GM12878 (cell line): ENCODE measurements at regions not wholly inside any gene's neighbourhood (a gene's known extent, or its start where the extent isn't known, plus 50 kb on each side); places are given as distances from the start of the nearest gene placed in this dataset.

Experiments
- ATAC-seq: fragments of 200-7000 bp; cut with Tn5 transposase; 3 replicates; pipeline ENCODE4 v1.9.1; 2020; ENCODE audit warnings: mild to moderate bottlenecking, moderate library complexity
- BruUV-seq: library from RNA; stranded (reverse); fragments of 400-500 nt; replicated peaks from 2 replicates; lab custom pipeline; 2021; lab: Mats Ljungman, UMichigan
- CTCF ChIA-PET: fragments of 300-600 bp; sonication (Branson Sonifier 250); formaldehyde crosslinking; extraction: SDS; loops from one replicate; lab custom pipeline; 2021; ENCODE audit warnings: inconsistent platforms; lab: Yijun Ruan, JAX
- POLR2A ChIA-PET: fragments of 350-600 bp; formaldehyde crosslinking; extraction: SDS; loops from one replicate; lab custom pipeline; 2021; ENCODE audit warnings: inconsistent platforms; lab: Charles Lee
- RAD21 ChIA-PET: fragments of 300-600 bp; sonication (Branson Sonifier 250); formaldehyde crosslinking; loops from one replicate; lab custom pipeline; 2023; ENCODE audit warnings: antibody characterized with exemption; ENCODE audit not compliant: unreplicated experiment; lab: Charles Lee
- SMC1A ChIA-PET: fragments of 300-600 bp; sonication (Branson Sonifier 250); formaldehyde crosslinking; loops from one replicate; lab custom pipeline; 2023; ENCODE audit not compliant: unreplicated experiment, uncharacterized antibody; lab: Charles Lee
- DNase-seq: peaks from one replicate; pipeline ENCODE4 v3.0.0-alpha.2; 2011; ENCODE audit warnings: low read depth, low spot score
- FAIRE-seq: peaks from 3 replicates; lab custom pipeline; 2011; peaks lifted over from hg19 to GRCh38; lab: Jason Lieb, UNC
- H2AFZ ChIP-seq: 2 replicates; pipeline ENCODE4 v1.6.0; 2011; ENCODE audit warnings: low read depth, low read length, control low read depth; ENCODE audit not compliant: control insufficient read depth
- H3K27ac ChIP-seq: 2 replicates; pipeline ENCODE4 v1.5.1; 2011; ENCODE audit warnings: control low read depth; ENCODE audit not compliant: control insufficient read depth, insufficient read depth
- H3K27me3 ChIP-seq, 2 experiments: replicated peaks in 1 of 2; 2 replicates each; pipeline versions ENCODE4 v1.6.0 to v1.6.1; 2011; ENCODE audit warnings: low read length in 1 of 2; ENCODE audit not compliant: control insufficient read depth in 2 of 2, insufficient read depth in 2 of 2
- H3K36me3 ChIP-seq, 2 experiments: 2 replicates each; pipeline ENCODE4 v1.5.1; 2011; ENCODE audit warnings: low read length in 1 of 2; ENCODE audit not compliant: control insufficient read depth in 2 of 2, insufficient read depth in 2 of 2
- H3K4me1 ChIP-seq: 2 replicates; pipeline ENCODE4 v1.6.1; 2011; ENCODE audit warnings: mild to moderate bottlenecking, low read length, moderate library complexity, mixed read lengths; ENCODE audit not compliant: control insufficient read depth, insufficient read depth
- H3K4me2 ChIP-seq: 2 replicates; pipeline ENCODE4 v1.6.0; 2011; ENCODE audit warnings: control low read depth; ENCODE audit not compliant: control insufficient read depth, insufficient read depth
- H3K4me3 ChIP-seq: fragments of 200-600 bp; sonication (generic); 2 replicates; pipeline ENCODE4 v1.5.1; 2016
- H3K79me2 ChIP-seq: 2 replicates; pipeline ENCODE4 v1.6.0; 2011; ENCODE audit warnings: low read length; ENCODE audit not compliant: control insufficient read depth, insufficient read depth
- H3K9ac ChIP-seq: 2 replicates; pipeline ENCODE4 v1.8.0; 2011; ENCODE audit warnings: low read length, control low read depth, mixed read lengths; ENCODE audit not compliant: control insufficient read depth, insufficient read depth
- H3K9me3 ChIP-seq: replicated peaks from 3 replicates; pipeline ENCODE4 v1.5.1; 2011; ENCODE audit warnings: mild to moderate bottlenecking, low read length; ENCODE audit not compliant: control insufficient read depth, insufficient read depth
- H4K20me1 ChIP-seq: 2 replicates; pipeline ENCODE4 v1.6.0; 2011; ENCODE audit not compliant: control insufficient read depth, insufficient read depth
- BRCA1 ChIP-seq: IDR thresholded peaks from 2 replicates; pipeline ENCODE4 v1.6.1; 2011; ENCODE audit warnings: low read depth, low read length, improper control_type of control experiment
- EP300 ChIP-seq, 2 experiments: fragments of 150-350 bp in 1 of 2; IDR thresholded peaks; 2 replicates each; pipeline ENCODE4 v1.6.1; 2011 to 2012; ENCODE audit warnings: low read depth in 2 of 2, low read length in 2 of 2, borderline replicate concordance in 1 of 2, improper control_type of control experiment in 1 of 2, inconsistent platforms in 1 of 2; ENCODE audit not compliant: control insufficient read depth in 1 of 2
- GABPA ChIP-seq: IDR thresholded peaks from 2 replicates; pipeline ENCODE4 v1.6.1; 2014; ENCODE audit warnings: antibody characterized with exemption, low read depth, mild to moderate bottlenecking, inconsistent platforms
- HSF1 ChIP-seq: fragments of 150-350 bp; IDR thresholded peaks from 2 replicates; pipeline ENCODE4 v1.6.1; 2014; ENCODE audit warnings: mild to moderate bottlenecking, low read depth, low read length
- KAT2A ChIP-seq: conservative IDR thresholded peaks from 2 replicates; pipeline ENCODE4 v1.6.1; 2011; ENCODE audit warnings: low read depth, low read length; ENCODE audit not compliant: control insufficient read depth
- MEF2A ChIP-seq: IDR thresholded peaks from 2 replicates; pipeline ENCODE4 v1.6.1; 2011; ENCODE audit warnings: low read depth, mild to moderate bottlenecking, low read length, moderate library complexity; ENCODE audit not compliant: insufficient read depth
- MYC ChIP-seq: IDR thresholded peaks from 2 replicates; pipeline ENCODE4 v1.6.1; 2011; ENCODE audit warnings: mild to moderate bottlenecking, low read length, moderate library complexity, inconsistent platforms; ENCODE audit not compliant: insufficient read depth, insufficient replicate concordance, insufficient read length, severe bottlenecking
- NBN ChIP-seq: fragments of 450-650 bp; IDR thresholded peaks from 2 replicates; pipeline ENCODE4 v1.6.1; 2016
- NR2C2 ChIP-seq: IDR thresholded peaks from 2 replicates; pipeline ENCODE4 v1.6.1; 2011; ENCODE audit warnings: borderline replicate concordance, low read depth; ENCODE audit not compliant: control insufficient read depth, insufficient read length
- POU2F2 ChIP-seq: IDR thresholded peaks from 3 replicates; pipeline ENCODE4 v1.6.1; 2011; ENCODE audit warnings: low read depth, mild to moderate bottlenecking, low read length, borderline replicate concordance
- RBBP5 ChIP-seq: fragments of 200-600 bp; sonication (generic); conservative IDR thresholded peaks from 2 replicates; pipeline ENCODE4 v1.6.1; 2016
- RELB ChIP-seq: fragments of 450-650 bp; IDR thresholded peaks from 2 replicates; pipeline ENCODE4 v1.6.1; 2017; ENCODE audit warnings: low read depth, mild to moderate bottlenecking, moderate library complexity
- SUZ12 ChIP-seq: fragments of 200-600 bp; sonication (generic); IDR thresholded peaks from one replicate; pipeline ENCODE4 v1.6.1; 2018; ENCODE audit warnings: antibody characterized with exemption, mild to moderate bottlenecking; ENCODE audit not compliant: unreplicated experiment
- ZBTB40 ChIP-seq: fragments of 450-650 bp; IDR thresholded peaks from 2 replicates; pipeline ENCODE4 v1.6.1; 2016; ENCODE audit warnings: mild to moderate bottlenecking, moderate library complexity, borderline replicate concordance
- ZNF217 ChIP-seq: fragments of 450-650 bp; IDR thresholded peaks from 2 replicates; pipeline ENCODE4 v1.6.1; 2017; ENCODE audit warnings: antibody characterized with exemption, mild to moderate bottlenecking
- ZNF24 ChIP-seq: fragments of 450-650 bp; IDR thresholded peaks from 2 replicates; pipeline ENCODE4 v1.6.1; 2017; ENCODE audit warnings: antibody characterized with exemption, mild to moderate bottlenecking
- WGBS: methylation state at CpG from one replicate; pipeline ENCODE4 v1.1.6; 2016; ENCODE audit warnings: low lambda C conversion rate; ENCODE audit not compliant: insufficient replicate concordance, insufficient coverage; ENCODE audit errors: missing lambda C conversion rate; 5-methylcytosine and 5-hydroxymethylcytosine counted together
- in situ Hi-C: fragments of 300-500 bp; cut with MboI; formaldehyde crosslinking; loops from 9 replicates; pipeline ENCODE4 v1.14.3; 2018; ENCODE audit warnings: mixed read lengths
- intact Hi-C: fragments of 100-400 bp; cut with micrococcal nuclease; formaldehyde crosslinking; loops from one replicate; pipeline ENCODE4 v1.14.2; 2022; ENCODE audit not compliant: unreplicated experiment

- no peak overlapping the region for H3K27ac ChIP-seq
- intact Hi-C loops = no loop called here
- 72% methylated on average over 5 of the region's 5 CpGs for WGBS
- no peaks in the 10 kb centered on the region for H4K20me1 ChIP-seq
- ChIA-PET SMC1A (no interaction called here), RAD21 (no interaction called here), CTCF (no interaction called here), POLR2A (no interaction called here)
- H3K4me2 ChIP-seq = no peak overlapping the region
- in situ Hi-C loops = no loop called here
- H3K9ac ChIP-seq = no peak overlapping the region
- no peak for TF ChIP-seq POU2F2
- TF ChIP-seq BRCA1 = no peak
- TF ChIP-seq ZBTB40 = no peak
- TF ChIP-seq NR2C2 = no peak
- TF ChIP-seq SUZ12 = no peak
- TF ChIP-seq KAT2A = no peak
- TF ChIP-seq ZNF217 = no peak
- TF ChIP-seq ZNF24 = no peak
- TF ChIP-seq MEF2A = no peak
- no peak for TF ChIP-seq MYC
- no peak for TF ChIP-seq HSF1
- TF ChIP-seq GABPA = no peak
- TF ChIP-seq RELB = no peak
- TF ChIP-seq RBBP5 = no peak
- TF ChIP-seq NBN = no peak
- TF ChIP-seq EP300 (IDR thresholded peaks at IDR 0.05; ENCODE audit: borderline replicate concordance in 1 of 2, control insufficient read depth in 1 of 2, low read depth in 2 of 2, low read length in 2 of 2) = no peak
- H3K27me3 ChIP-seq = no peaks in the 10 kb centered on the region; a peak in 1 of 4 replicates
- H3K79me2 ChIP-seq = no peaks in the 10 kb centered on the region
- no peak overlapping the region for H3K4me3 ChIP-seq
- BruUV-seq = no TSS peak
- DNase-seq (no peak), FAIRE-seq (no peak), ATAC-seq (no peak)
- no peaks in the 10 kb centered on the region for H3K4me1 ChIP-seq
- no peak overlapping the region for H2AFZ ChIP-seq
- H3K36me3 ChIP-seq = no peaks in the 10 kb centered on the region
- H3K9me3 ChIP-seq = no peaks in the 10 kb centered on the region
Measured at GRCh38 chr15:69643476-69643875, 190.9 kb downstream of the RPLP1 start.
